ENCODE measurements at regions not wholly inside any gene's neighbourhood (a gene's known extent, or its start where the extent isn't known, plus 50 kb on each side); places are given as distances from the start of the nearest gene placed in this dataset.

- TF ChIP-seq EZH2phosphoT487 (IDR thresholded peaks at IDR 0.05; ENCODE audit: low read depth, severe bottlenecking, unreplicated experiment) (no peak), CTCF (IDR thresholded peaks at IDR 0.05; ENCODE audit: poor library complexity) (no peak), EZH2 (IDR thresholded peaks at IDR 0.05; ENCODE audit: borderline replicate concordance) (no peak)
- Histone ChIP-seq H3K27ac (no peak overlapping the region), H3K36me3 (replicated peaks; ENCODE audit: insufficient read depth, low read depth) (no peaks in the 10 kb centered on the region), H4K20me1 (ENCODE audit: insufficient read depth, poor library complexity, severe bottlenecking) (no peaks in the 10 kb centered on the region), H2AFZ (no peak overlapping the region), H3K9me3 (ENCODE audit: low read depth) (no peaks in the 10 kb centered on the region), H3K4me2 (no peak overlapping the region), H3K4me1 (ENCODE audit: insufficient read depth) (no peaks in the 10 kb centered on the region), H3K27me3 (no peaks in the 10 kb centered on the region), H3K9me2 (replicated peaks; ENCODE audit: insufficient read depth) (no peaks in the 10 kb centered on the region), H3K4me3 (no peak overlapping the region), H3K79me2 (no peaks in the 10 kb centered on the region)
- no peak for DNase-seq (ENCODE audit: low spot score)
- WGBS (ENCODE audit: low lambda C conversion rate, missing lambda C conversion rate), result 78% methylated on average over 3 of the region's 3 CpGs
Measured at GRCh38 chr1:90786709-90787108, 69.6 kb upstream of the BARHL2 start.

GRCh38 chr1:90784186-90784847 lies 67.2 kb upstream of the BARHL2 start:
- Histone ChIP-seq H3K27me3 (no peaks in the 10 kb centered on the region), H2AFZ (no peak overlapping the region), H3K4me3 (no peak overlapping the region), H3K79me2 (no peaks in the 10 kb centered on the region), H3K36me3 (replicated peaks; ENCODE audit: insufficient read depth, low read depth) (no peaks in the 10 kb centered on the region), H3K9me2 (replicated peaks; ENCODE audit: insufficient read depth) (no peaks in the 10 kb centered on the region), H3K9me3 (ENCODE audit: low read depth) (no peaks in the 10 kb centered on the region), H3K27ac (no peak overlapping the region), H4K20me1 (ENCODE audit: insufficient read depth, poor library complexity, severe bottlenecking) (no peaks in the 10 kb centered on the region), H3K4me1 (ENCODE audit: insufficient read depth) (no peaks in the 10 kb centered on the region), H3K4me2 (no peak overlapping the region)
- TF ChIP-seq CTCF (IDR thresholded peaks at IDR 0.05; ENCODE audit: poor library complexity) (no peak), EZH2phosphoT487 (IDR thresholded peaks at IDR 0.05; ENCODE audit: low read depth, severe bottlenecking, unreplicated experiment) (no peak), EZH2 (IDR thresholded peaks at IDR 0.05; ENCODE audit: borderline replicate concordance) (no peak)
- WGBS (ENCODE audit: low lambda C conversion rate, missing lambda C conversion rate), result 54% methylated on average over 2 of the region's 2 CpGs
- no peak for DNase-seq (ENCODE audit: low spot score)

- Histone ChIP-seq H3K79me2 (no peaks in the 10 kb centered on the region), H4K20me1 (ENCODE audit: insufficient read depth, poor library complexity, severe bottlenecking) (no peaks in the 10 kb centered on the region), H3K4me2 (no peak overlapping the region), H3K9me2 (replicated peaks; ENCODE audit: insufficient read depth) (no peaks in the 10 kb centered on the region), H3K4me1 (ENCODE audit: insufficient read depth) (no peaks in the 10 kb centered on the region), H3K27me3 (no peaks in the 10 kb centered on the region), H3K27ac (no peak overlapping the region), H3K4me3 (no peak overlapping the region), H3K36me3 (replicated peaks; ENCODE audit: insufficient read depth, low read depth) (no peaks in the 10 kb centered on the region), H2AFZ (no peak overlapping the region), H3K9me3 (ENCODE audit: low read depth) (no peaks in the 10 kb centered on the region)
- DNase-seq (ENCODE audit: low spot score), result no peak
- 89% methylated on average over 6 of the region's 6 CpGs for WGBS (ENCODE audit: low lambda C conversion rate, missing lambda C conversion rate)
- TF ChIP-seq CTCF (IDR thresholded peaks at IDR 0.05; ENCODE audit: poor library complexity) (no peak), EZH2phosphoT487 (IDR thresholded peaks at IDR 0.05; ENCODE audit: low read depth, severe bottlenecking, unreplicated experiment) (no peak), EZH2 (IDR thresholded peaks at IDR 0.05; ENCODE audit: borderline replicate concordance) (no peak)
Measured at GRCh38 chr1:90783181-90783580, 66.1 kb upstream of the BARHL2 start.
